RWPE1 (cell line): ENCODE measurements at regions not wholly inside any gene's neighbourhood (a gene's known extent, or its start where the extent isn't known, plus 50 kb on each side); places are given as distances from the start of the nearest gene placed in this dataset.

Experiments used
- CTCF ChIA-PET: fragments of 350-600 bp; sonication (Branson Sonifier 250); formaldehyde crosslinking; extraction: SDS; loops from one replicate; lab custom pipeline; 2021; lab: Yijun Ruan, JAX
- POLR2A ChIA-PET: fragments of 400-600 bp; formaldehyde crosslinking; extraction: SDS; loops from one replicate; lab custom pipeline; 2020; ENCODE audit warnings: antibody characterized with exemption; ENCODE audit not compliant: low non-redundant PET; lab: Yijun Ruan, JAX
- DNase-seq: peaks from one replicate; pipeline ENCODE4 v3.0.0; 2012; ENCODE audit warnings: low spot score
- H3K27ac ChIP-seq: fragments of 450-650 bp; 2 replicates; pipeline ENCODE4 v1.5.1; 2017
- TF ChIP-seq, protein P1 (sequence below): fragments of 450-650 bp; conservative IDR thresholded peaks from 2 replicates; pipeline ENCODE4 v1.5.1; 2017; ENCODE audit warnings: low read depth, mild to moderate bottlenecking

DNA sequence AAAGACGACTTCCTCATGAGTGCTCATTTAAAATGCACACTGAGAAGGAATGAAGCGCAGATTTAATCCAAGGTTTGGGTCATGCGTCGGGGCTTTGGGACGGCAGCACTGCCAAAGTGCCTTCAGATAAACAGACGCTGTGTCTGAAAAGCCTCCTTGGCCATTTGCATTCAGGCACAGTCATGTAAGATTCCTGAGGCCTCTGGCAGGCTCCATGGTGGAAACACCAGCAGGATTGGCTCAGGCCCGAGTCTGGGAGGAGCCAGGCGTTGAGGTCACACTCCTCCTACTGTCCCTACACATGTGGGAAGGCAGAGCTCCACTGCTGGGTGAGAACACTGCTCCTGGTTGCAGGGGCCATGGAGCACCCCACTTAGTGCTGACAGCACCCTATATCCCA lies 113.3 kb upstream of the KL start:
- CTCF ChIA-PET = no interaction called here
- TF ChIP-seq, protein P1, sequence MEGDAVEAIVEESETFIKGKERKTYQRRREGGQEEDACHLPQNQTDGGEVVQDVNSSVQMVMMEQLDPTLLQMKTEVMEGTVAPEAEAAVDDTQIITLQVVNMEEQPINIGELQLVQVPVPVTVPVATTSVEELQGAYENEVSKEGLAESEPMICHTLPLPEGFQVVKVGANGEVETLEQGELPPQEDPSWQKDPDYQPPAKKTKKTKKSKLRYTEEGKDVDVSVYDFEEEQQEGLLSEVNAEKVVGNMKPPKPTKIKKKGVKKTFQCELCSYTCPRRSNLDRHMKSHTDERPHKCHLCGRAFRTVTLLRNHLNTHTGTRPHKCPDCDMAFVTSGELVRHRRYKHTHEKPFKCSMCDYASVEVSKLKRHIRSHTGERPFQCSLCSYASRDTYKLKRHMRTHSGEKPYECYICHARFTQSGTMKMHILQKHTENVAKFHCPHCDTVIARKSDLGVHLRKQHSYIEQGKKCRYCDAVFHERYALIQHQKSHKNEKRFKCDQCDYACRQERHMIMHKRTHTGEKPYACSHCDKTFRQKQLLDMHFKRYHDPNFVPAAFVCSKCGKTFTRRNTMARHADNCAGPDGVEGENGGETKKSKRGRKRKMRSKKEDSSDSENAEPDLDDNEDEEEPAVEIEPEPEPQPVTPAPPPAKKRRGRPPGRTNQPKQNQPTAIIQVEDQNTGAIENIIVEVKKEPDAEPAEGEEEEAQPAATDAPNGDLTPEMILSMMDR = no peak
- POLR2A ChIA-PET = no interaction called here
- H3K27ac ChIP-seq = no peak overlapping the region
- DNase-seq = no peak

DNA sequence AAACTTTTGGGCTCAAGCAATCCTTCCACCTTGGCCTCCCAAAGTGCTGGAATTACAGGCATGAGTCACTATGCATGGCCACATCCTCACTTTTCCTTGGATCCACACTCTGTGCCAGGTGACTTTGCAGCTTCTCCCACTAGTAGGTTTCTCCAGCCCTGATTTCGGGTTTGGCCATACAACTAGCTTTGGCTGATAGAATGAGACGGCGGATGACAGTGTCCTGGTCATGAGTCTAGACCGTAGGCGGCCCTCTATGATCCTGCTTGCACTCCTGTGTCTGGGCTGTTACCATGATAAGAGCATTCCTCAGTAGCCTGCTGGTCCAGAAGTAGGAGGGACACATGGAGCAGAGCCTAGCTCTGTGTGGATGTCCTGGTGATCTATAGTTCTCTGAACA lies 112.5 kb upstream of the KL start:
- DNase-seq = no peak
- H3K27ac ChIP-seq = no peak overlapping the region
- POLR2A ChIA-PET = no interaction called here
- TF ChIP-seq, protein P1 = no peak
- CTCF ChIA-PET = interaction anchor here (0.5 kb wide), 1 partner anchor 658 kb away, joined by 5 read pairs; no protein-coding TSS in a partner anchor

DNA sequence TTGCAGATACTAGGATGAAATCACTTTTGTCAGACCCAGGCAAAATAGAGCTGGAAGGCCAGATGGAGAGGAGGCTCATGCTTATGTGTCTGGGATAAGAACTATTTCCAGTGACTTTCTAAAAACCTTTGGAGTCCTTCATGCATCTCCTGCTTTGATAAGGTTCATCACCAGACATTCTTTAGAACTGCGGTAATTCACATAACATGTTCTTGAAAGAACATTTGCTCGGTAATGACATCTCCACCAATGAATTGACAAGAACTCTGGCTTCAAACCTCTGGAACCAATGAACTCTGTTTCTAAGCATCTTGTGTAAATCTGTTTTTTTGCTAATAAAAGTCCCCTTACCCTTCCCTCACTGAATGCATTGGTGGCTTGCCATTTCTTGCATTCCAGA lies 112.0 kb upstream of the KL start:
- DNase-seq = no peak
- no peak overlapping the region for H3K27ac ChIP-seq
- CTCF ChIA-PET = interaction anchor here (0.5 kb wide), 1 partner anchor 658 kb away, joined by 5 read pairs; no protein-coding TSS in a partner anchor
- TF ChIP-seq, protein P1 = no peak
- POLR2A ChIA-PET = no interaction called here

DNA sequence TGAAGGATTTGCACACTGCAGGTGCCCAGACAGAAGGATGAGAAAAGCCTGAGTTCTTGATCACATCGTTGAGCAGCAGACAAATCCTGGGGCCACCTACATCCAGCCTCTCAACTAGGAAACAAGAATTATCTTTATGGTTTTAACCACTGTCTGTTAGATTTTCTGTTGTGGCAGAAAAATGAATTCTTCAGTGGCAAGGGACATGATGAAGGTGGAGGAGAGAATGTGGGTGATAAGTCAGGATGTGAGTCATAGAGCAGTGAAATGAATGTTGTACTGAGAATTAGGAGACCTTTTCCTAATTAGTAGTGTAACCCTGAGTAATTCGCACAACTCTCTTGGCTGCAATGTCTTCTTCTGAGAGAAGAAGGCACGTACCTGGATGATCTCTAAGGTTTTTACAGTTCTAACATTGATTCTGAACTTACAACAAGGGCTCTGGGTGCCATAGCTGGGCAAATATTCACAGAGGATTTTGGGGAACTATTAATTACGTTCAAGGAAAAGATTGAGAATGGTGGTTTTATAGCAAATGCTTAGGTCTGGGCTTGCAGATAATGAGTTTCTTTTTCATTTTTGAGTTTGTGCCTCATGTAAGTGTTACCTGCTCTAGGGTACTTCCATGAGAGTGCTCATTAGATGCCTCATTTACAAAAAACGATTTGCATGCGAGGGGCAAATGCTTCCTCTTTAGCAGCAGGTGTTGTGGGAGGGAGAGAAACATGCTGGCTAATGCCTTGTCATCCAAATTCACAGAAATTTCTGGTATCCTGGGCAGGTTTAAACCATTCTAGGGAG lies 111.0 kb upstream of the KL start:
- no peak overlapping the region for H3K27ac ChIP-seq
- peak; percentile 28 for DNase-seq
- POLR2A ChIA-PET = interaction anchor here (0.7 kb wide), 1 partner anchor 286 kb away, joined by 4 read pairs; no protein-coding TSS in a partner anchor
- TF ChIP-seq, protein P1 = no peak
- CTCF ChIA-PET = no interaction called here

DNA sequence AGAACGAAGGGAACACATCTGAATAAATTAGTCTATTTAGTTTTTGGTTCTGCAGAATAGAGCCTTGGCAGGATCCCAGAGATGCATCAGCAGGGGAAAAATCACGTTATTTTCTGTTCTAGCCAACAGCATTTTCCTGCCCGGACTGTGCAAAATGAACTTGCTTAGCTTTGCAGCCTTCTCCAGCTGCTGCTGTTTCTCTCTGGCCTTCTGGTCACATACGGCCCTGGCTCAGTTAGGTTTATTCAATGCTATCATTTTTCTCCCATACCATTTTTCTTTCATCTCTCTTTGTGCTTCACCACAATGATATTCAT lies 110.4 kb upstream of the KL start:
- no peak for DNase-seq
- H3K27ac ChIP-seq = no peak overlapping the region
- TF ChIP-seq, protein P1 = no peak
- POLR2A ChIA-PET = no interaction called here
- CTCF ChIA-PET = no interaction called here

DNA sequence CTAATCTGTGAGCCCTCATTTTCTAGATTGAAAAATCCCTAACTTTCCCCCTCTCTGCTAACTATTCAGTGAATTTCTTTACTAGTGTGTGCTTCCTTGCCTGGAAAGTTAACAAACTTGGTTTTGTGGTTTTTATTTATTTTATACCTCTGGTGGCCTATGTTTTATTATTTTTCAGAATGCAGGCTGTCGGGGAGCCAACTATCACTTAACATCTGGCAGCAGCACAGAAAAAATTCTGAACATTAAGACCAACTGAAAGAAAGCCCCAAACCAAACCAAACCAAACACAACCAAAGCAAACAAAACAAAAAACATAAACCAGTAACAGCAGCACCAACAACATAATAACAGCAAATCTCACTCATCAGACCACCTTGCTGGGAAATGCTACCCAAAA lies 109.0 kb upstream of the KL start:
- no peak overlapping the region for H3K27ac ChIP-seq
- ChIA-PET CTCF (no interaction called here), POLR2A (no interaction called here)
- TF ChIP-seq, protein P1 = no peak
- DNase-seq = no peak
